PC-9 (cell line): ENCODE measurements at regions not wholly inside any gene's neighbourhood (a gene's known extent, or its start where the extent isn't known, plus 50 kb on each side); places are given as distances from the start of the nearest gene placed in this dataset.

Source experiments
- EZH2 ChIP-seq: fragments of 200-600 bp; sonication (generic); IDR thresholded peaks from 2 replicates; pipeline ENCODE4 v1.8.0; 2017; ENCODE audit warnings: antibody characterized with exemption, low read depth
- TF ChIP-seq, protein P1 (sequence below): fragments of 200-600 bp; sonication (generic); conservative IDR thresholded peaks from 2 replicates; pipeline ENCODE4 v1.6.1; 2017; ENCODE audit warnings: mixed run types, antibody characterized with exemption, mild to moderate bottlenecking, moderate library complexity

DNA sequence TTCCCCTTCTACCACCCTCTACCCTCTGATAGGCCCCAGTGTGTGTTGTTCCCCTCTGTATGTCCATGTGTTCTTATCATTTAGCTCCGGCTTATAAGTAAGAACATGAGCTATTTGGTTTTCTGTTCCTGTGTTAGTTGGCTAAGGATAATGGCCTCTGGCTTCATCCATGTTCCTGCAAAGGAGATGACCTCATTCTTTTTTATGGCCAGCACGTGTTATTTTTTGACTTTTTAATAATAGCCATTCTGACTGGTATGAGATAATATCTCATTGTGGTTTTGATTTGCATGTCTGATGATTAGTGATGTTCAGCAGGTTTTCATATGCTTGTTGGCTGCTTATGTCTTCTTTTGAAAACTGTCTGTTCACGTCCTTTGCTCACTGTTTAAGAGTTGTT is 63.1 kb upstream of the NPHP3 start:
- TF ChIP-seq, protein P1, sequence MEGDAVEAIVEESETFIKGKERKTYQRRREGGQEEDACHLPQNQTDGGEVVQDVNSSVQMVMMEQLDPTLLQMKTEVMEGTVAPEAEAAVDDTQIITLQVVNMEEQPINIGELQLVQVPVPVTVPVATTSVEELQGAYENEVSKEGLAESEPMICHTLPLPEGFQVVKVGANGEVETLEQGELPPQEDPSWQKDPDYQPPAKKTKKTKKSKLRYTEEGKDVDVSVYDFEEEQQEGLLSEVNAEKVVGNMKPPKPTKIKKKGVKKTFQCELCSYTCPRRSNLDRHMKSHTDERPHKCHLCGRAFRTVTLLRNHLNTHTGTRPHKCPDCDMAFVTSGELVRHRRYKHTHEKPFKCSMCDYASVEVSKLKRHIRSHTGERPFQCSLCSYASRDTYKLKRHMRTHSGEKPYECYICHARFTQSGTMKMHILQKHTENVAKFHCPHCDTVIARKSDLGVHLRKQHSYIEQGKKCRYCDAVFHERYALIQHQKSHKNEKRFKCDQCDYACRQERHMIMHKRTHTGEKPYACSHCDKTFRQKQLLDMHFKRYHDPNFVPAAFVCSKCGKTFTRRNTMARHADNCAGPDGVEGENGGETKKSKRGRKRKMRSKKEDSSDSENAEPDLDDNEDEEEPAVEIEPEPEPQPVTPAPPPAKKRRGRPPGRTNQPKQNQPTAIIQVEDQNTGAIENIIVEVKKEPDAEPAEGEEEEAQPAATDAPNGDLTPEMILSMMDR = no peak
- no peak for TF ChIP-seq EZH2
